B cell (primary cell): ENCODE measurements at regions not wholly inside any gene's neighbourhood (a gene's known extent, or its start where the extent isn't known, plus 50 kb on each side); places are given as distances from the start of the nearest gene placed in this dataset.

ENCODE experiments used
- ATAC-seq: fragments of 200-7000 bp; cut with Tn5 transposase; one replicate; pipeline ENCODE4 v1.10.0; 2021; ENCODE audit warnings: low read depth, mild to moderate bottlenecking, moderate number of reproducible peaks, moderate library complexity
- CTCF ChIA-PET: fragments of 350-600 bp; sonication (Branson Sonifier 250); formaldehyde crosslinking; loops from one replicate; lab custom pipeline; 2021; ENCODE audit warnings: antibody characterized with exemption, inconsistent platforms; lab: Charles Lee
- POLR2A ChIA-PET: fragments of 350-600 bp; sonication (Branson Sonifier 250); formaldehyde crosslinking; loops from one replicate; lab custom pipeline; 2021; ENCODE audit warnings: antibody characterized with exemption; lab: Charles Lee
- DNase-seq: peaks from one replicate; pipeline ENCODE4 v3.0.0; 2013
- H2AFZ ChIP-seq: 2 replicates; pipeline ENCODE4 v1.6.1; 2012; ENCODE audit warnings: mild to moderate bottlenecking, low read depth, low read length; ENCODE audit not compliant: insufficient read depth, poor library complexity, severe bottlenecking
- H3K27ac ChIP-seq, 2 donors: 1 replicate in 1 of 2; 2 replicates in 1 of 2; pipeline ENCODE4 v1.5.1; 2012 to 2013; ENCODE audit warnings: low read length in 2 of 2, mild to moderate bottlenecking in 2 of 2, moderate library complexity in 1 of 2
- H3K27me3 ChIP-seq, 4 experiments: fragments of 200-600 bp in 1 of 4; sonication (generic) in 1 of 4; replicated peaks in 1 of 4; 1 replicate in 2 of 4; 2 replicates in 2 of 4; pipeline versions ENCODE4 v1.6.1 to v1.7.0; 2013 to 2016; ENCODE audit warnings: low read length in 3 of 4, mild to moderate bottlenecking in 2 of 4, mixed read lengths in 1 of 4, moderate library complexity in 1 of 4; ENCODE audit not compliant: insufficient read depth in 4 of 4, control insufficient read depth in 3 of 4; ENCODE audit errors: control extremely low read depth in 1 of 4
- H3K36me3 ChIP-seq, 2 experiments: replicated peaks in 1 of 2; 1 replicate in 1 of 2; 2 replicates in 1 of 2; pipeline versions ENCODE4 v1.6.1 to v1.7.1; 2013; ENCODE audit warnings: low read length in 1 of 2; ENCODE audit not compliant: insufficient read depth in 2 of 2, control insufficient read depth in 1 of 2; ENCODE audit errors: control extremely low read depth in 1 of 2, extremely low read depth in 1 of 2
- H3K4me1 ChIP-seq, 2 donors: fragments of 200-600 bp in 1 of 2; sonication (generic) in 1 of 2; 1 replicate in 1 of 2; 2 replicates in 1 of 2; pipeline versions ENCODE4 v1.5.1 to v1.6.1; 2013 to 2017; ENCODE audit warnings: low read length in 2 of 2; ENCODE audit not compliant: control insufficient read depth in 2 of 2, insufficient read depth in 2 of 2
- H3K4me2 ChIP-seq: replicated peaks from 2 replicates; pipeline ENCODE3; 2012; ENCODE audit warnings: mild to moderate bottlenecking, low read depth, low read length; ENCODE audit not compliant: poor library complexity, severe bottlenecking
- H3K4me3 ChIP-seq, 5 experiments: fragments of 200-600 bp in 1 of 5; sonication (generic) in 1 of 5; 1 replicate in 3 of 5; 2 replicates in 2 of 5; pipeline versions ENCODE4 v1.5.1 to v1.7.0; 2011 to 2016; ENCODE audit warnings: low read length in 4 of 5, mild to moderate bottlenecking in 4 of 5, low read depth in 2 of 5, control low read depth in 1 of 5, moderate library complexity in 1 of 5; ENCODE audit not compliant: insufficient read depth in 1 of 5; ENCODE audit errors: control extremely low read depth in 1 of 5, extremely low read depth in 1 of 5
- H3K79me2 ChIP-seq: fragments of 200-600 bp; sonication (generic); one replicate; pipeline ENCODE4 v1.6.0; 2016; ENCODE audit warnings: low read length; ENCODE audit not compliant: control insufficient read depth, insufficient read depth
- H3K9ac ChIP-seq: fragments of 200-600 bp; sonication (generic); 2 replicates; pipeline ENCODE4 v1.6.1; 2017; ENCODE audit warnings: mild to moderate bottlenecking, low read length, moderate library complexity
- H3K9me3 ChIP-seq, 3 donors: one replicate each; pipeline versions ENCODE4 v1.6.1 to v1.7.1; 2013; ENCODE audit warnings: low read length in 2 of 3; ENCODE audit not compliant: control insufficient read depth in 2 of 3, insufficient read depth in 1 of 3; ENCODE audit errors: control extremely low read depth in 1 of 3
- H4K20me1 ChIP-seq: 2 replicates; pipeline ENCODE4 v1.6.0; 2012; ENCODE audit warnings: mild to moderate bottlenecking, low read length; ENCODE audit not compliant: insufficient read depth, control insufficient read depth, poor library complexity, severe bottlenecking
- H3K27ac Mint-ChIP-seq: one replicate; pipeline ENCODE4 v1.8.0; 2021; ENCODE audit warnings: mixed read lengths
- H3K27me3 Mint-ChIP-seq: one replicate; pipeline ENCODE4 v1.8.0; 2021; ENCODE audit warnings: mixed read lengths
- H3K4me1 Mint-ChIP-seq: one replicate; pipeline ENCODE4 v1.8.0; 2021; ENCODE audit warnings: mixed read lengths
- H3K4me3 Mint-ChIP-seq: one replicate; pipeline ENCODE4 v1.8.0; 2021; ENCODE audit warnings: mixed read lengths
- H3K9me3 Mint-ChIP-seq: one replicate; pipeline ENCODE4 v1.8.0; 2022; ENCODE audit warnings: mixed read lengths; ENCODE audit not compliant: insufficient read depth
- CTCF ChIP-seq: fragments of 200-600 bp; IDR thresholded peaks from one replicate; pipeline ENCODE4 v1.8.0; 2022; ENCODE audit warnings: antibody characterized with exemption, mild to moderate bottlenecking
- EZH2 ChIP-seq: IDR thresholded peaks from 2 replicates; pipeline ENCODE4 v1.6.1; 2012; ENCODE audit warnings: borderline replicate concordance, low read depth, mild to moderate bottlenecking, moderate library complexity, low read length; ENCODE audit not compliant: insufficient read depth, poor library complexity, severe bottlenecking
- WGBS: methylation state at CpG from one replicate; pipeline ENCODE4 v1.1.5; 2013; ENCODE audit warnings: missing lambda C conversion rate; ENCODE audit not compliant: insufficient coverage; 5-methylcytosine and 5-hydroxymethylcytosine counted together
- intact Hi-C: fragments of 100-400 bp; cut with micrococcal nuclease; formaldehyde crosslinking; loops from one replicate; pipeline ENCODE4 v1.10.0; 2022

DNA sequence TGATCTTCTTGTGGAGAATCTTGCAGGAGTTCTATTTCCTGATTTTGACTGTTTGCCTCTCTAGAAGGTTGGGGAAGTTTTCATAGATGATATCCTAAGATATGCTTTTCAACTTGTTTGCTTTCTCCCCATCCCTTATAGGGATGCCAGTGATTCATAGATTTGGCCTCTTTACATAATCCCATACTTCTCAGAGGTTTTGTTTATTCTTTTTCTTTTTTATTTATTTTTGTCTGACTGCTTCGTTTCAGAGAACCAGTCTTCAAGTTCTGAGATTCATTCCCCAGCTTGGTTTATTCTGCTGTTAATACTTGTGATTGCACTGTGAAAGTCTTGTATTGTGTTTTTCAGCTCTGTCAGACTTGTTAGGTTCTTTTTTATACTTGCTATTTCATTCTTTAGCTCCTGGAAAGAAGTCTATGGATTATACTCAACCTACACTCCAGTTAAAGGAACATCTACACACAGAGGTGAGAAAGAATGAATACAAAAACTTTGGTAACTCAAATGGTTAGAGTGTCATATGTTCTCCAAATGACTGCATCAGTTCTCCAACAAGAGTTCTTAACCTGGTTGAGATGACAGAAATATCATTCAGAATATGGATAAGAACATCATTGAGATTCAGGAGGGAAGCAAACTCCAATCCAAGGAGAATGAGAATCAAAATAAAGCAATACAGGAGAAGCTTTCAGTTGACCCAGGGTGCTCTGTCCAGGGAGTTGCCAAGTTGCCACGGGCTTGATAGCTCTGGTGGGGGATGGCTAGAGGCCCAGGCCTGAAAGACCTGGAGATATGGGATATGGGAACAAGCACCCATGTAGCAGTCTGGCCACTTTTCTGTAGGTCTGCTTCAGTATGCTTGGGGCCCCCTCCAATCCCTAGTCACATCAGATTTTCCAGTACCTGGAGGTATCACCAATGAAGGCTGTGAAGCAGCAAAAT lies 150.3 kb downstream of the AHR start:
- Mint-ChIP-seq H3K27me3 (no peaks in the 10 kb centered on the region), H3K4me1 (no peaks in the 10 kb centered on the region), H3K4me3 (no peak overlapping the region), H3K27ac (no peak overlapping the region), H3K9me3 (peaks cover 9% of the 10 kb centered on the region)
- Histone ChIP-seq H2AFZ (no peak overlapping the region), H4K20me1 (no peaks in the 10 kb centered on the region), H3K36me3 (no peaks in the 10 kb centered on the region), H3K9me3 (peaks cover 0 to 12% (median 12%) of the 10 kb centered on the region in 3 donors), H3K4me3 (no peak overlapping the region), H3K27me3 (no peaks in the 10 kb centered on the region), H3K4me1 (no peaks in the 10 kb centered on the region), H3K79me2 (no peaks in the 10 kb centered on the region), H3K9ac (no peak overlapping the region), H3K4me2 (no peak overlapping the region), H3K27ac (no peak overlapping the region)
- intact Hi-C loops: no loop called here
- DNase-seq (no peak), ATAC-seq (no peak)
- ChIA-PET CTCF (no interaction called here), POLR2A (no interaction called here)
- no peak for TF ChIP-seq CTCF
- no peak for TF ChIP-seq EZH2
- WGBS: no CpG with 5 or more reads among the region's 2 CpGs

DNA sequence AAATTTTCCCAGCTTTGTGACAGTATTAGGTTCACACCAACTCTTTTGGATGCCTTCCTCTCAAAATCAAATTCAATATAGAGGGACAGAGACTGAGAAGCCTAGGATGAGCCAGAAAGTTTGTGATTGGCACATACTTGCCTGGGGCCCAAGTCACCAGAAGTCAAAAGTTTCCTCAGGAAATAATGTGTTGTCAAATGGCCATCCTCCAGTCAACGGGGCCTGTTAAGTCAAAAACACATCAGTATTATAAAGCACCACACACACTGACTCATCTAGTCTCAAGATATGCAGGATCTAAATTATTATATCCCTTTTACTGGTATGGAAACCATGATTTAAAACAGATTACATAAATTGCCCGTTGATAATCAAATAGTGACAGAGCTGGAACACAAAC lies 158.1 kb downstream of the AHR start:
- Histone ChIP-seq H3K4me3 (no peak overlapping the region), H3K27ac (no peak overlapping the region), H3K9ac (no peak overlapping the region), H2AFZ (no peak overlapping the region), H3K36me3 (no peaks in the 10 kb centered on the region), H3K4me1 (no peaks in the 10 kb centered on the region), H4K20me1 (no peaks in the 10 kb centered on the region), H3K9me3 (peaks cover 0 to 3% (median 2%) of the 10 kb centered on the region in 3 donors), H3K27me3 (no peaks in the 10 kb centered on the region), H3K4me2 (no peak overlapping the region), H3K79me2 (no peaks in the 10 kb centered on the region)
- no peak for TF ChIP-seq EZH2
- TF ChIP-seq CTCF: no peak
- ChIA-PET POLR2A (no interaction called here), CTCF (no interaction called here)
- Mint-ChIP-seq H3K27ac (no peak overlapping the region), H3K9me3 (peaks cover 6% of the 10 kb centered on the region), H3K4me1 (no peaks in the 10 kb centered on the region), H3K27me3 (no peaks in the 10 kb centered on the region), H3K4me3 (no peak overlapping the region)
- intact Hi-C loops: no loop called here
- WGBS: 100% methylated on average over 1 of the region's 2 CpGs
- DNase-seq: no peak
- ATAC-seq: no peak
